Vagina (tissue), 2 donors: ENCODE measurements at regions not wholly inside any gene's neighbourhood (a gene's known extent, or its start where the extent isn't known, plus 50 kb on each side); places are given as distances from the start of the nearest gene placed in this dataset.

Experiments used
- CTCF ChIP-seq, 3 experiments: fragments of 450-650 bp in 2 of 3; fragments of 200-600 bp in 1 of 3; sonication (generic) in 1 of 3; IDR thresholded peaks; one replicate each; pipeline ENCODE4 v1.5.1; 2017 to 2019; ENCODE audit warnings: antibody characterized with exemption in 3 of 3, mild to moderate bottlenecking in 2 of 3, moderate library complexity in 2 of 3
- POLR2A ChIP-seq, 2 donors: fragments of 450-650 bp; IDR thresholded peaks; one replicate each; pipeline ENCODE4 v1.6.1; 2017; ENCODE audit warnings: antibody characterized with exemption in 2 of 2, mild to moderate bottlenecking in 2 of 2, moderate library complexity in 2 of 2
- POLR2AphosphoS5 ChIP-seq, 2 donors: sonication (generic); formaldehyde crosslinking; IDR thresholded peaks; one replicate each; pipeline ENCODE4 v1.9.0; 2017; ENCODE audit warnings: antibody characterized with exemption in 2 of 2, mild to moderate bottlenecking in 2 of 2, low read depth in 1 of 2; ENCODE audit not compliant: insufficient read depth in 1 of 2

- TF ChIP-seq CTCF (IDR thresholded peaks at IDR 0.05) (no peak), POLR2A (IDR thresholded peaks at IDR 0.05) (no peak), POLR2AphosphoS5 (IDR thresholded peaks at IDR 0.05; ENCODE audit: insufficient read depth in 1 of 2, low read depth in 1 of 2) (no peak)
Measured at GRCh38 chr9:73813546-73813945, 661.9 kb downstream of the ANXA1 start.
